Activated naive CD4-positive, alpha-beta T cell treated with anti-CD3 and anti-CD28 coated beads for 36 hours (primary cell): ENCODE measurements at regions not wholly inside any gene's neighbourhood (a gene's known extent, or its start where the extent isn't known, plus 50 kb on each side); places are given as distances from the start of the nearest gene placed in this dataset.
"Not testable (repeated sequence)": the region's sequence is repeated elsewhere in the genome, so short reads cannot be mapped to it uniquely, and the experiment has no call there.

Experiments used
- CTCF ChIA-PET: fragments of 350-600 bp; sonication (Branson Sonifier 250); formaldehyde crosslinking; loops from one replicate; lab custom pipeline; 2021; ENCODE audit warnings: antibody characterized with exemption; lab: Charles Lee
- DNase-seq: peaks from one replicate; pipeline ENCODE4 v3.0.0-alpha.2; 2020
- H3K27ac Mint-ChIP-seq: one replicate; pipeline ENCODE4 v1.8.0; 2021; ENCODE audit warnings: mild to moderate bottlenecking, mixed read lengths
- H3K27me3 Mint-ChIP-seq: one replicate; pipeline ENCODE4 v1.8.0; 2021; ENCODE audit warnings: low read depth, mixed read lengths
- H3K36me3 Mint-ChIP-seq: one replicate; pipeline ENCODE4 v1.8.0; 2021; ENCODE audit warnings: low read depth, mixed read lengths
- H3K4me1 Mint-ChIP-seq: one replicate; pipeline ENCODE4 v1.8.0; 2021; ENCODE audit warnings: low read depth, mixed read lengths
- H3K4me3 Mint-ChIP-seq: one replicate; pipeline ENCODE4 v1.8.0; 2021; ENCODE audit warnings: mild to moderate bottlenecking, moderate library complexity, mixed read lengths
- H3K9me3 Mint-ChIP-seq: one replicate; pipeline ENCODE4 v1.8.0; 2021; ENCODE audit warnings: mixed read lengths
- intact Hi-C: fragments of 100-400 bp; cut with micrococcal nuclease; formaldehyde crosslinking; loops from one replicate; pipeline ENCODE4 v1.15.1; 2023

DNA sequence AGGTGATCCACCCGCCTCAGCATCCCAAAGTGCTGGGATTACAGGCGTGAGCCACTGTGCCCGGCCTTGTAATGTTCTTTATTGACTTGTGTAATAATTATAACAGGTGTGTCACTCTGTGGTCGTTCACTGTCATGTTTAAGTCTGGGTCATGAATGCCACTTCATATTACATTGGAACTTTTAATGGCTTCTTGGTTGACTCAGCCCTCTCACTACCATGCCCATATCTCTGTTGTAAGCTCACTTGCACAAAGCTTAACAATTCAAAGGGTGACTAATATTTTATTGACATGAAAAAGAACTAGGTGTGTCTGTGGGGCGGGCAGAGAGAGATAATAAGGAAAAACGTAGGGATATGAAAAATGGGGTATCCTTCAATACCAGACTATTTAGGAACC is 639.7 kb upstream of the ACTRT1 start:
- no peaks in the 10 kb centered on the region for H3K9me3 Mint-ChIP-seq
- H3K4me1 Mint-ChIP-seq, result no peaks in the 10 kb centered on the region
- H3K36me3 Mint-ChIP-seq, result no peaks in the 10 kb centered on the region
- CTCF ChIA-PET, result no interaction called here
- intact Hi-C loops, result no loop called here
- DNase-seq, result no peak
- no peak overlapping the region for H3K4me3 Mint-ChIP-seq
- H3K27ac Mint-ChIP-seq, result no peak overlapping the region
- no peaks in the 10 kb centered on the region for H3K27me3 Mint-ChIP-seq

DNA sequence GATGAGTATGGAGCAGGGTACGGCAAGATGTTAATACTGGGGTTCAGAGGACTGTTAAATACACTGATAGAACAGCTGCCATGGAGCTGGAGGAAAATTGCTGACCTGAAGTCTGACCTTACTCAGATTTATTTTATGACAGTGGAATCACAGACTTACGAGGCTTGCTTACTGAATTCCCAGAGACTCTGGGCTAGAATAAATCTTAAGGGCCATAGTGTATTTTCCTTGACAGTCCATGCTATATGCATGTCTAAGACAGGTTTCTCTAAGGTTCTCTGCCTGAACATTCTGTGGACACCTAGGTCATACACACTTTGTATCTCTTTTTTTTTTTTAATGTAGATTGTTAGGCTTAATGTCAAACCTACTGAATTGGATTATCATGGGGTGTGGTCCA is 633.2 kb upstream of the ACTRT1 start:
- Mint-ChIP-seq H3K27ac (no peak overlapping the region), H3K36me3 (no peaks in the 10 kb centered on the region), H3K27me3 (no peaks in the 10 kb centered on the region), H3K4me1 (no peaks in the 10 kb centered on the region), H3K4me3 (no peak overlapping the region), H3K9me3 (peaks cover 2% of the 10 kb centered on the region)
- DNase-seq, result no peak
- intact Hi-C loops, result no loop called here
- CTCF ChIA-PET, result no interaction called here

DNA sequence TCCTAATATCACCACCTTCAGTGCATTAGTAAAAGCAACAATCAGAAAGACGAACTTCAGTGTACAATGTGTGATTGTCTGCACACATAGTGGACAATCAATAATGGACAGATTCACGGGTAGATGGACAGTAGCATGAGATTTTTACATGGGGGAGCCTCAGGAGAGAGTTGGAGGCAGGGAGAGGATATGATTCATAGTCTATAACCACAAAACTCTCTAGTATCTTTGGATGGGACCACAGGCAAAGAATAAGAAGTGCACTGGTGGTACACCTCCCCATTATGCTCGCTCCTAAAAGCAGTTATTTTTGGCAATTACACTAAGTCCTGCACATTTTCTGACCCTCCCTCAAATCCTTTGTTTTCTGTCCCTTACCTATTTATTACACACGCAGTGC is 624.4 kb upstream of the ACTRT1 start:
- H3K27ac Mint-ChIP-seq, result no peak overlapping the region
- no peaks in the 10 kb centered on the region for H3K9me3 Mint-ChIP-seq
- H3K4me1 Mint-ChIP-seq, result no peaks in the 10 kb centered on the region
- no peaks in the 10 kb centered on the region for H3K36me3 Mint-ChIP-seq
- H3K4me3 Mint-ChIP-seq, result no peak overlapping the region
- intact Hi-C loops, result no loop called here
- CTCF ChIA-PET, result no interaction called here
- no peaks in the 10 kb centered on the region for H3K27me3 Mint-ChIP-seq
- DNase-seq, result no peak

DNA sequence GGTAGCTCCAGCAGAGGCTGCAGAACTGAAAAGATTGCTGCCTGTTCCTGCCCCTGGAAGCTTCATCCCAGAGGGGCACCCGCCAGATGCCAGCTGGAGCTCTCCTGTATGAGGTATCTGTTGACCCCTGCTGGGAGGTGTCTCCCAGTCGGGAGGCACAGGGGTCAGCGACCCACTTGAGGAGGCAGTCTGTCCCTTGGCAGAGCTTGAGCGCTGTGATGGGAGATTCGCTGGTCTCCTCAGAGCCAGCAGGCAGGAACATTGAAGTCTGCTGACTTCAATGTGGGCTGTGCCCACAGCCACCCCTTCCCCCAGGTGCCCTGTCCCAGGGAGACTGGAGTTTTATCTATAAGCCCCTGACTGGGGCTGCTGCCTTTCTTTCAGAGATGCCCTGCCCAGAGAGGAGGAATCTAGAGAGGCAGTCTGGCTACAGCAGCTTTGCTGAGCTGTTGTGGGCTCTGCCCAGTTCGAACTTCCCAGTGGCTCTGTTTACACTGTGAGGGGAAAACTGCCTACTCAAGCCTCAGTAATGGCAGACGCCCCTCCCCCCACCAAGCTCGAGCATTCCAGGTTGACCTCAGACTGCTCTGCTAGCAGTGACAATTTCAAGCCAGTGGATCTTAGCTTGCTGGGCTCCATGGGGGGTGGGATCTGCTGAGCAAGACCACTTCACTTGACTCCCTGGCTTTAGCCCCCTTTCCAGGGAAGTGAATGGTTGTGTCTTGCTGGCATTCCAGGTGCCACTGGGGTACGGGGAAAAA is 622.3 kb upstream of the ACTRT1 start:
- intact Hi-C loops, H3K9me3 Mint-ChIP-seq, H3K27ac Mint-ChIP-seq, H3K36me3 Mint-ChIP-seq, DNase-seq, CTCF ChIA-PET, H3K4me1 Mint-ChIP-seq, H3K27me3 Mint-ChIP-seq, H3K4me3 Mint-ChIP-seq: not testable (repeated sequence)

DNA sequence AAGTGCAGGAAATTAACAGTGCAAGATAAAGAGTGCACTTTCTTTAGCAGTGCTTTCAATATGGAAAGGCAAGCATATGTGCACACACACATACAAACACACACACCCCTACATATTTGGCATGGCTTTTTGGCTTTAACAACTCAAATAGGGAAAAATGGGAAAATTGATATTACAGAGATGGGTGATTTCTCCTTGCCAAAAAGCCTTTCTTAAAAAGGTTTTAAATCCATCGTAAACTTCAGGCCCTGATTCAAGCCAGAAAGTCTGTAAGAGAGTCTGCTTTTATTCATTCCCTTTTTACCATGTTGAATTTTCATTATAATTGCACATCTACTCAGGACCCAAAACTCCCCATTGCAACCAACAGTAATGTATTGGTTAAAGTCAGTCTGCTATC is 612.0 kb upstream of the ACTRT1 start:
- Mint-ChIP-seq H3K9me3 (peaks cover 2% of the 10 kb centered on the region), H3K4me3 (no peak overlapping the region), H3K27me3 (no peaks in the 10 kb centered on the region), H3K4me1 (no peaks in the 10 kb centered on the region), H3K36me3 (no peaks in the 10 kb centered on the region), H3K27ac (no peak overlapping the region)
- no peak for DNase-seq
- CTCF ChIA-PET, result no interaction called here
- intact Hi-C loops, result no loop called here

DNA sequence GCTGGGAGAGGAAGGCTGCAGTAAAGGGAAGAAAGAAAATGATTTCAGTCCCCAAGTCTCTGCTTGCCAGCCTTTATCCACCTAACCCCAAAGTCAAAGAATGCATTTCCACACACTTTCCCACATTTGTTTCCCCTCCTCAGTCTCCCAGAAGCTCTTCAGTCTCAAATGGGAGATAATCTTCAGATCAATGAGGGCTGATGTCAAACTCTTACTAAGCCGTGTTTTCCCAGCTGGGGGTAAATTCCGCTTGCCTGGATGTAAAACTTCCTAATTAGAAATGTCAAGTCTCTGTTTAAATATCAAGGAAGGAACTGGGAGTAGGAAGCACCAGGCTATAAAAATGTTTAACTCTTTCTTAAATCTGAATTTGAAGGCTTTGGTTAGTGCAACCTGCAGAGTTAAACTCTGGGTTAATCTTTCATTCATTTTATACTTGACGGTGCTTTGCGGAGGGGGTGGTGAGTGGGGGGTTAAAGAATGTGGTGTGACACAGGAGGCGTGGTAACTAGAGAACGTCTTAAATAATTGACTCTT is 601.4 kb upstream of the ACTRT1 start:
- Mint-ChIP-seq H3K4me1 (no peaks in the 10 kb centered on the region), H3K27ac (no peak overlapping the region), H3K9me3 (peaks cover 5% of the 10 kb centered on the region), H3K27me3 (no peaks in the 10 kb centered on the region), H3K4me3 (no peak overlapping the region), H3K36me3 (no peaks in the 10 kb centered on the region)
- CTCF ChIA-PET, result no interaction called here
- no peak for DNase-seq
- intact Hi-C loops, result no loop called here

DNA sequence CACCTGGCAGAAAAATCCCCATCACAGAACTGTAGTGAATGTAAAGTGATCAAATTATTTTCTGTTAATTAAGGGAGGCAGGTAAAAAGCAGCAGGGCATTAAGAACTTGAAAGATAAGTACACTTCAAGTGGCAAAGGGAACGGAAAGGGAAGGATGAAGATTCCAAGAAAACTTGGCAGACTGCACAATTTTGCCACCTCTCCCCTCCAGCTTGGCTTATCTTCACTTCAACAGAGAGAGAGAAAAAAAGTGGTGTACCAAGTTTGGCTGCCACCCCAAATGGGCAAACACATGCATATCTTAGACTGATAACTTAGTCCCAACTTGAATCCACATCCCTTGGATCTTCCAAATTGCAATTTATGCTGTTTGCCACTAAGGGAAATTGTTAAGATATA is 598.1 kb upstream of the ACTRT1 start:
- Mint-ChIP-seq H3K36me3 (no peaks in the 10 kb centered on the region), H3K27me3 (no peaks in the 10 kb centered on the region), H3K4me1 (no peaks in the 10 kb centered on the region), H3K9me3 (no peaks in the 10 kb centered on the region), H3K4me3 (no peak overlapping the region), H3K27ac (no peak overlapping the region)
- no peak for DNase-seq
- CTCF ChIA-PET, result no interaction called here
- intact Hi-C loops, result no loop called here

DNA sequence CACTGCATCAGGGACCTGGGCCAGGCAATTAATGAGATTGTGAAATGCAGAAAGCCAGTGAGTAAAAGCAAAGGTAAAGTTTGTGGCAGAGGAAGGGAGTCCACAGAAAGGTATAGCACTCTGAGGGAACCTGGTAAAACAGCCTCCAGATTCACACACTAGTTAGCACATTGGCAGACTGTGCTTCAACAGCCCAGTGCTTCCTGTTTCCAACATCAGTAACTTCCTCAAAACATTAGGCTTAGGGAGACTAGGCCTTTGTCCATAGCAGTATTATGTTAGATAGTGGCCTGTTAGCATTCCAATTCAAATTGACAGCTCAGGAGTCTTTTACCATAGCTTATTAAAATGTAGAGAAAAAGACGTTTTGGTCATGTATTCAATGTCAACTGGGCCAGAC is 582.6 kb upstream of the ACTRT1 start:
- no peak overlapping the region for H3K4me3 Mint-ChIP-seq
- no peak for DNase-seq
- H3K36me3 Mint-ChIP-seq, result no peaks in the 10 kb centered on the region
- no peaks in the 10 kb centered on the region for H3K9me3 Mint-ChIP-seq
- no peaks in the 10 kb centered on the region for H3K4me1 Mint-ChIP-seq
- CTCF ChIA-PET, result no interaction called here
- no peaks in the 10 kb centered on the region for H3K27me3 Mint-ChIP-seq
- intact Hi-C loops, result no loop called here
- H3K27ac Mint-ChIP-seq, result no peak overlapping the region

DNA sequence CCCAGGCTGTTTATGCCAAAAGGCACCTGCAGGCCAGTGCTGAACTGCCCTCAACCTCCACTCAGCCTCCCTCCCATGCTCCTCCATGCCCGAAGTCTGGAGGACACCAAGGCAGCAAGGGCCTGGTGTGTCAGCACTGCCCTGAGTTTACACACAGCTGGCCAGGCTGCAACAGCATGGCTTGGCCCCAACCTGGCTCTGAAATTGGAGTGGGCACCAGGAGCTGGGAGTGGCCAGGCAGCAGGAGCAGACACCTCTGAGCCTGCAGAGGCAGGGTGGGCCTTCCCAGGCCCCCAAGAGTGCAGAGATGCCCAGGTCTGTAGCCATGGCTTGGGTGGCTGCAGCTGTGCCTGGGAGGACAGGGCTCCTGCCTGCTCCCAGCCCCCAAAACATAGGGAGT is 571.2 kb upstream of the ACTRT1 start:
- intact Hi-C loops, result no loop called here
- Mint-ChIP-seq H3K36me3 (no peaks in the 10 kb centered on the region), H3K27ac (no peak overlapping the region), H3K9me3 (no peaks in the 10 kb centered on the region), H3K4me3 (no peak overlapping the region), H3K27me3 (no peaks in the 10 kb centered on the region), H3K4me1 (no peaks in the 10 kb centered on the region)
- DNase-seq, result no peak
- CTCF ChIA-PET, result no interaction called here

DNA sequence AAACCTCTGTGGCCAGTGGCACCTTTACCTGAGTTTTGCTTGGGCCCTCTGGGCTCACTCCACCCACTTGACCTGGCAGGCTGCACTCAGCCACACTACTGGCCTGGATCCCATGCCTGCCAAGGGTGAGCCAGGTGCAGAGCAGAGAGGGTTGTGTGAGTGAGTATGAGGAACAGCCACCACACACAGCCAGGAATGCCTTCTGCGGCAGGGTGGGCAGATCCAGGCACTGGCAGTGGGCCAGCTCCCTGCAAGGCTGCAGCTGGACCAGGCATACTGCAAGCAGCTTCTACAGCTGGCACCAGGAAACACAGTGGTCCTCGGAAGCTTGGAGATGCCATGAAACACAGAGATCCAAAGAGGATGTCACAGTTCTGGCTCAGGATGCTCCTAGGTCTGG is 570.1 kb upstream of the ACTRT1 start:
- Mint-ChIP-seq H3K27ac (no peak overlapping the region), H3K9me3 (no peaks in the 10 kb centered on the region), H3K36me3 (no peaks in the 10 kb centered on the region), H3K4me1 (no peaks in the 10 kb centered on the region), H3K4me3 (no peak overlapping the region), H3K27me3 (no peaks in the 10 kb centered on the region)
- DNase-seq, result no peak
- intact Hi-C loops, result no loop called here
- CTCF ChIA-PET, result no interaction called here

DNA sequence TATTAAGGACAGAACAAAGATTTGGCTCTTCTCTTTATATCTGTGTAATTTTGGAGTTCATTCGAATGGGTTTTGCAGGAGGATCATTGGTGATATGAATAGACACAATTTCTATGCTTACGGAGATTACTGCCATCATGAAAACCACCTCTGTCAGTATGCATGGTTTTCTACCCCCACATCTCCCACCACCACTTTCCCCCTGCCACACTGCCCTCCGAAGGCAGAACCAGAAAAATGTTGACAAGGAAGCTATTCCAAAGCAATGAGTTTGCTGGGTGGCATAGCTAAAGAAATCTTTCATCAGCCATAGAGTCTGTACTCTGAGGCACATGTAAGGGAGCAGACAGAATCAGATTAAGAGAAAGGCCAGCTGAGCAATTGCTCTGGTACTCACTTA is 567.3 kb upstream of the ACTRT1 start:
- Mint-ChIP-seq H3K36me3 (no peaks in the 10 kb centered on the region), H3K4me1 (no peaks in the 10 kb centered on the region), H3K4me3 (no peak overlapping the region), H3K27ac (no peak overlapping the region), H3K9me3 (no peaks in the 10 kb centered on the region), H3K27me3 (no peaks in the 10 kb centered on the region)
- intact Hi-C loops, result no loop called here
- CTCF ChIA-PET, result no interaction called here
- DNase-seq, result no peak

DNA sequence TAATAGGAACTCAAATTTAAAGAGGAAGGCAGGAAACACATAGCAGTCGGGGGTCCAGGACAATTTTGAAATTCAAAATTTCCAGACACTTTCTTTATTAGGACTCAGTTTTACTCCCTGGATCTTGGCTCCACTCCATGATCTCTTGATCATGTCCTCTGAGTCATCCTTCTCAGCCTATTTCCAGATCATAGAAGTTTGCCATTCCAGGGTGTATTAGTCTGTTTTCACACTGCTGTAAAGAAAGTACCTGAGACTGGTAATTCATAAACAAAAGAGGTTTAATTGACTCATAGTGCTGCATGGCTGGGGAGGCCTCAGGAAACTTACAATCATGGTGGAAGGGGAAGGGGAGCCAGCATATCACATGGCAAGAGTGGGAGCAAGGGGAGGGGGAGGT is 564.7 kb upstream of the ACTRT1 start:
- H3K9me3 Mint-ChIP-seq, result no peaks in the 10 kb centered on the region
- no peak overlapping the region for H3K4me3 Mint-ChIP-seq
- no peaks in the 10 kb centered on the region for H3K4me1 Mint-ChIP-seq
- no peaks in the 10 kb centered on the region for H3K27me3 Mint-ChIP-seq
- intact Hi-C loops, result no loop called here
- DNase-seq, result no peak
- CTCF ChIA-PET, result no interaction called here
- H3K27ac Mint-ChIP-seq, result no peak overlapping the region
- H3K36me3 Mint-ChIP-seq, result no peaks in the 10 kb centered on the region

DNA sequence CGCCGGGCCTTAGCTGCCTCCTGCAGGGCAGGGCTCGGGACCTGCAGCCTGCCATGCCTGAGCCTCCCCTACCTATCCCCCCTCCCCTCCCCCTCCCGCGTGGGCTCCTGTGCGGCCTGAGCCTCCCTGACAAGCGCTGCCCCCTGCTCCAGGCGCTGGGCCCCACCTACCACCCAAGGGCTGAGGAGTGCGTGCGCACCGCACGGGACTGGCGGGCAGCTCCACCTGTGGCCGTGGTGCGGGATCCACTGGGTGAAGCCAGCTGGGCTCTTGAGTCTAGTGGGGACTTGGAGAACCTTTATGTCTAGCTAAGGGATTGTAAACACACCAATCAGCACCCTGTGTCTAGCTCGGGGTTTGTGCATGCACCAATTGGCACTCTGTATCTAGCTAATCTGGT is 554.6 kb upstream of the ACTRT1 start:
- H3K9me3 Mint-ChIP-seq, H3K27me3 Mint-ChIP-seq, intact Hi-C loops, H3K27ac Mint-ChIP-seq, DNase-seq, H3K4me1 Mint-ChIP-seq, H3K36me3 Mint-ChIP-seq, H3K4me3 Mint-ChIP-seq, CTCF ChIA-PET: not testable (repeated sequence)
